HG03103 (cell line): ENCODE measurements at regions not wholly inside any gene's neighbourhood (a gene's known extent, or its start where the extent isn't known, plus 50 kb on each side); places are given as distances from the start of the nearest gene placed in this dataset.
"Not testable (repeated sequence)": the region's sequence is repeated elsewhere in the genome, so short reads cannot be mapped to it uniquely, and the experiment has no call there.

Experiments used
- ATAC-seq: cut with Tn5 transposase; IDR thresholded peaks from one replicate; pipeline ENCODE4 v1.9.1; 2021; ENCODE audit warnings: low read depth; ENCODE audit not compliant: unreplicated experiment

- no peak for ATAC-seq
Measured at GRCh38 chr2:210730672-210731071, 174.3 kb downstream of the CPS1 start.

- ATAC-seq, result not testable (repeated sequence)
Measured at GRCh38 chr2:210746826-210747225, 190.4 kb downstream of the CPS1 start.

- ATAC-seq, result no peak
Measured at GRCh38 chr2:210752532-210752931, 196.1 kb downstream of the CPS1 start.

- no peak for ATAC-seq
Measured at GRCh38 chr2:210753386-210753785, 197.0 kb downstream of the CPS1 start.

GRCh38 chr2:210756855-210757254 lies 200.5 kb downstream of the CPS1 start:
- ATAC-seq, result no peak

- ATAC-seq, result no peak
Measured at GRCh38 chr2:210762604-210763588, 206.5 kb downstream of the CPS1 start.

- no peak for ATAC-seq
Measured at GRCh38 chr2:210768329-210768910, 212.0 kb downstream of the CPS1 start.

GRCh38 chr2:210776756-210777155 lies 220.4 kb downstream of the CPS1 start:
- ATAC-seq, result no peak

- no peak for ATAC-seq
Measured at GRCh38 chr2:210782222-210782621, 225.8 kb downstream of the CPS1 start.

- not testable (repeated sequence) for ATAC-seq
Measured at GRCh38 chr2:210787831-210788230, 231.4 kb downstream of the CPS1 start.

- no peak for ATAC-seq
Measured at GRCh38 chr2:210792000-210792399, 235.6 kb downstream of the CPS1 start.

- no peak for ATAC-seq
Measured at GRCh38 chr2:210795506-210795905, 239.1 kb downstream of the CPS1 start.

GRCh38 chr2:210798180-210798579 lies 241.8 kb downstream of the CPS1 start:
- no peak for ATAC-seq

- ATAC-seq, result no peak
Measured at GRCh38 chr2:210814251-210815025, 258.0 kb downstream of the CPS1 start.

- ATAC-seq, result no peak
Measured at GRCh38 chr2:210816769-210817168, 260.4 kb downstream of the CPS1 start.

GRCh38 chr2:210818473-210818872 lies 262.1 kb downstream of the CPS1 start:
- ATAC-seq, result no peak

GRCh38 chr2:210833403-210833802 lies 277.0 kb downstream of the CPS1 start:
- no peak for ATAC-seq

- no peak for ATAC-seq
Measured at GRCh38 chr2:210839034-210839433, 282.6 kb downstream of the CPS1 start.

GRCh38 chr2:210839450-210839849 lies 283.1 kb downstream of the CPS1 start:
- no peak for ATAC-seq

GRCh38 chr2:210842896-210843295 lies 286.5 kb downstream of the CPS1 start:
- no peak for ATAC-seq

GRCh38 chr2:210844016-210844415 lies 287.6 kb downstream of the CPS1 start:
- no peak for ATAC-seq
